NOMO-1 treated with DMSO at 0.1 percent for 48 hours (cell line): ENCODE measurements at regions not wholly inside any gene's neighbourhood (a gene's known extent, or its start where the extent isn't known, plus 50 kb on each side); places are given as distances from the start of the nearest gene placed in this dataset.

ENCODE experiments used
- DNase-seq: peaks from one replicate; lab custom pipeline; 2025; ENCODE audit not compliant: unreplicated experiment; lab: John Stamatoyannopoulos, UW

- DNase-seq = no peak
Measured at GRCh38 chr11:15865212-15865987, 490.9 kb downstream of the SOX6 start.

- DNase-seq = no peak
Measured at GRCh38 chr11:15867871-15868270, 488.5 kb downstream of the SOX6 start.

GRCh38 chr11:15870911-15871310 is 485.4 kb downstream of the SOX6 start:
- no peak for DNase-seq

GRCh38 chr11:15871904-15872626 is 484.3 kb downstream of the SOX6 start:
- DNase-seq = no peak

- DNase-seq = no peak
Measured at GRCh38 chr11:15873501-15873900, 482.8 kb downstream of the SOX6 start.

- no peak for DNase-seq
Measured at GRCh38 chr11:15874704-15875103, 481.6 kb downstream of the SOX6 start.

GRCh38 chr11:15875393-15875792 is 481.0 kb downstream of the SOX6 start:
- DNase-seq = no peak

GRCh38 chr11:15875943-15876342 is 480.4 kb downstream of the SOX6 start:
- no peak for DNase-seq

- no peak for DNase-seq
Measured at GRCh38 chr11:15878756-15879155, 477.6 kb downstream of the SOX6 start.

GRCh38 chr11:15880291-15880690 is 476.1 kb downstream of the SOX6 start:
- no peak for DNase-seq

- DNase-seq = no peak
Measured at GRCh38 chr11:15882876-15883454, 473.4 kb downstream of the SOX6 start.

GRCh38 chr11:15883455-15883920 is 472.9 kb downstream of the SOX6 start:
- no peak for DNase-seq

- DNase-seq = no peak
Measured at GRCh38 chr11:15884141-15884540, 472.2 kb downstream of the SOX6 start.

GRCh38 chr11:15884777-15885540 is 471.4 kb downstream of the SOX6 start:
- DNase-seq = no peak

- no peak for DNase-seq
Measured at GRCh38 chr11:15885854-15886253, 470.5 kb downstream of the SOX6 start.

- DNase-seq = no peak
Measured at GRCh38 chr11:15886299-15886698, 470.0 kb downstream of the SOX6 start.

- DNase-seq = no peak
Measured at GRCh38 chr11:15886866-15887265, 469.5 kb downstream of the SOX6 start.

- no peak for DNase-seq
Measured at GRCh38 chr11:15888556-15889345, 467.6 kb downstream of the SOX6 start.

- no peak for DNase-seq
Measured at GRCh38 chr11:15889363-15890030, 466.8 kb downstream of the SOX6 start.
